ENCODE measurements at regions not wholly inside any gene's neighbourhood (a gene's known extent, or its start where the extent isn't known, plus 50 kb on each side); places are given as distances from the start of the nearest gene placed in this dataset.
A peak's percentile ranks its signal among the peaks of the same experiment; 100 is the strongest.

- 11% methylated on average over 2 of the region's 8 CpGs for WGBS
- no peak overlapping the region for H2AFZ ChIP-seq (ENCODE audit: low read depth, low read length)
- no peak overlapping the region for H2BK12ac ChIP-seq (ENCODE audit: low read length in 2 of 2)
- H3K4me3 ChIP-seq (ENCODE audit: insufficient read depth in 1 of 2, low read depth in 1 of 2, low read length in 2 of 2) = no peak overlapping the region
- H3K18ac ChIP-seq (ENCODE audit: low read depth in 1 of 2, low read length in 2 of 2) = no peak overlapping the region
- peak; percentile 43 for DNase-seq
- H3K36me3 ChIP-seq (ENCODE audit: control insufficient read depth in 1 of 2, insufficient read depth in 2 of 2, low read depth in 1 of 2, low read length in 2 of 2) = no peaks in the 10 kb centered on the region
- H4K8ac ChIP-seq (ENCODE audit: low read length) = no peak overlapping the region
- H3K9ac ChIP-seq (ENCODE audit: low read length) = no peak overlapping the region
- H3K4me1 ChIP-seq (ENCODE audit: control insufficient read depth, insufficient read depth, low read depth, low read length) = no peaks in the 10 kb centered on the region
- no peak overlapping the region for H2BK5ac ChIP-seq (ENCODE audit: low read depth, low read length, poor library complexity, severe bottlenecking)
- H2BK120ac ChIP-seq (ENCODE audit: low read depth, low read length) = no peak overlapping the region
- H3K14ac ChIP-seq (ENCODE audit: low read length in 2 of 2) = no peak overlapping the region
- H2BK15ac ChIP-seq (ENCODE audit: low read depth, poor library complexity, severe bottlenecking) = no peak overlapping the region
- H3K79me1 ChIP-seq (replicated peaks; ENCODE audit: low read length, poor library complexity, severe bottlenecking) = no peaks in the 10 kb centered on the region
- H3K27me3 ChIP-seq (ENCODE audit: control insufficient read depth in 1 of 2, insufficient read depth in 1 of 2, low read length in 2 of 2) = peaks cover 22 to 52% of the 10 kb centered on the region in 2 experiments
- H3K4me2 ChIP-seq (ENCODE audit: low read length, poor library complexity, severe bottlenecking) = no peak overlapping the region
- H4K91ac ChIP-seq (ENCODE audit: low read length) = no peak overlapping the region
- H3K23ac ChIP-seq (ENCODE audit: low read length in 2 of 2) = no peak overlapping the region
- H3K4ac ChIP-seq (ENCODE audit: low read depth in 1 of 2, low read length in 2 of 2) = no peak overlapping the region
- no peak overlapping the region for H3K27ac ChIP-seq (ENCODE audit: low read length, poor library complexity, severe bottlenecking)
- H2AK5ac ChIP-seq (ENCODE audit: low read length, severe bottlenecking) = no peak overlapping the region
- no peaks in the 10 kb centered on the region for H3K9me3 ChIP-seq (ENCODE audit: control insufficient read depth, low read length)
These were observed 400.9 kb downstream of the SNAPC1 start for GRCh38 chr14:62162998-62163589.

- H3K14ac ChIP-seq (ENCODE audit: low read length in 2 of 2) = no peak overlapping the region
- no peak for DNase-seq
- no peak overlapping the region for H3K9ac ChIP-seq (ENCODE audit: low read length)
- H2AK5ac ChIP-seq (ENCODE audit: low read length, severe bottlenecking) = no peak overlapping the region
- no peak overlapping the region for H3K4me3 ChIP-seq (ENCODE audit: insufficient read depth in 1 of 2, low read depth in 1 of 2, low read length in 2 of 2)
- no peak overlapping the region for H3K4me2 ChIP-seq (ENCODE audit: low read length, poor library complexity, severe bottlenecking)
- no peaks in the 10 kb centered on the region for H3K4me1 ChIP-seq (ENCODE audit: control insufficient read depth, insufficient read depth, low read depth, low read length)
- H2BK120ac ChIP-seq (ENCODE audit: low read depth, low read length) = no peak overlapping the region
- no peaks in the 10 kb centered on the region for H3K9me3 ChIP-seq (ENCODE audit: control insufficient read depth, low read length)
- H3K36me3 ChIP-seq (ENCODE audit: control insufficient read depth in 1 of 2, insufficient read depth in 2 of 2, low read depth in 1 of 2, low read length in 2 of 2) = no peaks in the 10 kb centered on the region
- no peak overlapping the region for H3K27ac ChIP-seq (ENCODE audit: low read length, poor library complexity, severe bottlenecking)
- no peaks in the 10 kb centered on the region for H3K79me1 ChIP-seq (replicated peaks; ENCODE audit: low read length, poor library complexity, severe bottlenecking)
- H4K8ac ChIP-seq (ENCODE audit: low read length) = no peak overlapping the region
- H4K91ac ChIP-seq (ENCODE audit: low read length) = no peak overlapping the region
- H3K4ac ChIP-seq (ENCODE audit: low read depth in 1 of 2, low read length in 2 of 2) = no peak overlapping the region
- H3K27me3 ChIP-seq (ENCODE audit: control insufficient read depth in 1 of 2, insufficient read depth in 1 of 2, low read length in 2 of 2) = peaks cover 19 to 36% of the 10 kb centered on the region in 2 experiments
- H2BK12ac ChIP-seq (ENCODE audit: low read length in 2 of 2) = no peak overlapping the region
- WGBS = 59% methylated on average over 3 of the region's 3 CpGs
- H3K18ac ChIP-seq (ENCODE audit: low read depth in 1 of 2, low read length in 2 of 2) = no peak overlapping the region
- H2BK15ac ChIP-seq (ENCODE audit: low read depth, poor library complexity, severe bottlenecking) = no peak overlapping the region
- H3K23ac ChIP-seq (ENCODE audit: low read length in 2 of 2) = no peak overlapping the region
- no peak overlapping the region for H2AFZ ChIP-seq (ENCODE audit: low read depth, low read length)
- H2BK5ac ChIP-seq (ENCODE audit: low read depth, low read length, poor library complexity, severe bottlenecking) = no peak overlapping the region
These were observed 406.4 kb downstream of the SNAPC1 start for GRCh38 chr14:62168564-62169155.

- H2BK5ac ChIP-seq (ENCODE audit: low read depth, low read length, poor library complexity, severe bottlenecking) = no peak overlapping the region
- WGBS = 87% methylated on average over 5 of the region's 5 CpGs
These were observed 417.3 kb downstream of the SNAPC1 start for GRCh38 chr14:62179367-62180018.

GRCh38 chr14:62181591-62181990, 419.4 kb downstream of the SNAPC1 start:
- no peak overlapping the region for H3K4me3 ChIP-seq (ENCODE audit: insufficient read depth in 1 of 2, low read depth in 1 of 2, low read length in 2 of 2)
- no peak overlapping the region for H2AK5ac ChIP-seq (ENCODE audit: low read length, severe bottlenecking)
- no peak overlapping the region for H3K18ac ChIP-seq (ENCODE audit: low read depth in 1 of 2, low read length in 2 of 2)
- H2BK15ac ChIP-seq (ENCODE audit: low read depth, poor library complexity, severe bottlenecking) = no peak overlapping the region
- H3K36me3 ChIP-seq (ENCODE audit: control insufficient read depth in 1 of 2, insufficient read depth in 2 of 2, low read depth in 1 of 2, low read length in 2 of 2) = no peaks in the 10 kb centered on the region
- no peak overlapping the region for H3K27ac ChIP-seq (ENCODE audit: low read length, poor library complexity, severe bottlenecking)
- H3K4me1 ChIP-seq (ENCODE audit: control insufficient read depth, insufficient read depth, low read depth, low read length) = no peaks in the 10 kb centered on the region
- no peaks in the 10 kb centered on the region for H3K79me1 ChIP-seq (replicated peaks; ENCODE audit: low read length, poor library complexity, severe bottlenecking)
- no peak for DNase-seq
- no peak overlapping the region for H2BK12ac ChIP-seq (ENCODE audit: low read length in 2 of 2)
- H3K27me3 ChIP-seq (ENCODE audit: control insufficient read depth in 1 of 2, insufficient read depth in 1 of 2, low read length in 2 of 2) = peaks cover 0 to 5% of the 10 kb centered on the region in 2 experiments
- no peak overlapping the region for H3K4ac ChIP-seq (ENCODE audit: low read depth in 1 of 2, low read length in 2 of 2)
- no peaks in the 10 kb centered on the region for H3K9me3 ChIP-seq (ENCODE audit: control insufficient read depth, low read length)
- no peak overlapping the region for H3K14ac ChIP-seq (ENCODE audit: low read length in 2 of 2)
- no peak overlapping the region for H2BK5ac ChIP-seq (ENCODE audit: low read depth, low read length, poor library complexity, severe bottlenecking)
- no peak overlapping the region for H2AFZ ChIP-seq (ENCODE audit: low read depth, low read length)
- no peak overlapping the region for H2BK120ac ChIP-seq (ENCODE audit: low read depth, low read length)
- 67% methylated on average over 3 of the region's 3 CpGs for WGBS
- H3K23ac ChIP-seq (ENCODE audit: low read length in 2 of 2) = no peak overlapping the region
- no peak overlapping the region for H4K8ac ChIP-seq (ENCODE audit: low read length)
- no peak overlapping the region for H3K9ac ChIP-seq (ENCODE audit: low read length)
- H3K4me2 ChIP-seq (ENCODE audit: low read length, poor library complexity, severe bottlenecking) = no peak overlapping the region
- H4K91ac ChIP-seq (ENCODE audit: low read length) = no peak overlapping the region

More at GRCh38 chr14:62179367-62180018, 417.3 kb downstream of the SNAPC1 start:
- Histone ChIP-seq H2AFZ (ENCODE audit: low read depth, low read length) (no peak overlapping the region), H3K4ac (ENCODE audit: low read depth in 1 of 2, low read length in 2 of 2) (no peak overlapping the region), H3K9me3 (ENCODE audit: control insufficient read depth, low read length) (no peaks in the 10 kb centered on the region), H4K91ac (ENCODE audit: low read length) (no peak overlapping the region), H3K18ac (ENCODE audit: low read depth in 1 of 2, low read length in 2 of 2) (no peak overlapping the region), H3K4me1 (ENCODE audit: control insufficient read depth, insufficient read depth, low read depth, low read length) (no peaks in the 10 kb centered on the region), H3K9ac (ENCODE audit: low read length) (no peak overlapping the region), H2BK12ac (ENCODE audit: low read length in 2 of 2) (no peak overlapping the region), H3K23ac (ENCODE audit: low read length in 2 of 2) (no peak overlapping the region), H3K79me1 (replicated peaks; ENCODE audit: low read length, poor library complexity, severe bottlenecking) (no peaks in the 10 kb centered on the region), H3K14ac (ENCODE audit: low read length in 2 of 2) (no peak overlapping the region), H3K36me3 (ENCODE audit: control insufficient read depth in 1 of 2, insufficient read depth in 2 of 2, low read depth in 1 of 2, low read length in 2 of 2) (no peaks in the 10 kb centered on the region), H4K8ac (ENCODE audit: low read length) (no peak overlapping the region), H3K27me3 (ENCODE audit: control insufficient read depth in 1 of 2, insufficient read depth in 1 of 2, low read length in 2 of 2) (peaks cover 0 to 5% of the 10 kb centered on the region in 2 experiments), H3K4me3 (ENCODE audit: insufficient read depth in 1 of 2, low read depth in 1 of 2, low read length in 2 of 2) (no peak overlapping the region), H3K27ac (ENCODE audit: low read length, poor library complexity, severe bottlenecking) (no peak overlapping the region), H2BK120ac (ENCODE audit: low read depth, low read length) (no peak overlapping the region), H2BK15ac (ENCODE audit: low read depth, poor library complexity, severe bottlenecking) (no peak overlapping the region), H2AK5ac (ENCODE audit: low read length, severe bottlenecking) (no peak overlapping the region), H3K4me2 (ENCODE audit: low read length, poor library complexity, severe bottlenecking) (no peak overlapping the region)
- peak; percentile 73 for DNase-seq

All from mesenchymal stem cell (in vitro differentiated cells and primary cell).